Suprapubic skin (tissue), 4 donors: ENCODE measurements at regions not wholly inside any gene's neighbourhood (a gene's known extent, or its start where the extent isn't known, plus 50 kb on each side); places are given as distances from the start of the nearest gene placed in this dataset.
A peak's percentile ranks its signal among the peaks of the same experiment; 100 is the strongest.

Experiments used
- DNase-seq, 2 donors: peaks; one replicate each; pipeline ENCODE4 v3.0.0-alpha.2; 2019; ENCODE audit warnings: low spot score in 2 of 2
- H3K27ac ChIP-seq: fragments of 200-600 bp; sonication (generic); one replicate; pipeline ENCODE4 v1.5.1; 2019
- H3K27me3 ChIP-seq: fragments of 200-600 bp; sonication (generic); one replicate; pipeline ENCODE4 v1.5.1; 2019
- H3K36me3 ChIP-seq: fragments of 200-600 bp; sonication (generic); one replicate; pipeline ENCODE4 v1.5.1; 2019
- H3K4me1 ChIP-seq: fragments of 200-600 bp; sonication (generic); one replicate; pipeline ENCODE4 v1.5.1; 2019
- H3K4me3 ChIP-seq: fragments of 200-600 bp; sonication (generic); one replicate; pipeline ENCODE4 v1.5.1; 2019; ENCODE audit warnings: mild to moderate bottlenecking
- H3K9me3 ChIP-seq: fragments of 200-600 bp; sonication (generic); one replicate; pipeline ENCODE4 v1.5.1; 2019
- EP300 ChIP-seq: sonication (generic); formaldehyde crosslinking; IDR thresholded peaks from one replicate; pipeline ENCODE4 v1.6.1; 2017; ENCODE audit warnings: antibody characterized with exemption
- POLR2A ChIP-seq, 2 donors: fragments of 450-650 bp; IDR thresholded peaks; one replicate each; pipeline ENCODE4 v1.6.1; 2017; ENCODE audit warnings: antibody characterized with exemption in 2 of 2, mild to moderate bottlenecking in 2 of 2, moderate library complexity in 2 of 2
- POLR2AphosphoS5 ChIP-seq, 3 donors: sonication (generic); formaldehyde crosslinking; IDR thresholded peaks; one replicate each; pipeline ENCODE4 v1.6.1; 2017; ENCODE audit warnings: antibody characterized with exemption in 3 of 3
- WGBS: methylation state at CpG from one replicate; pipeline ENCODE4 v1.1.5; 2018; 5-methylcytosine and 5-hydroxymethylcytosine counted together
- TF ChIP-seq, protein P1 (sequence below), 2 donors: fragments of 200-600 bp in 1 of 2; fragments of 450-650 bp in 1 of 2; sonication (generic) in 1 of 2; IDR thresholded peaks; one replicate each; pipeline ENCODE4 v1.5.1; 2016 to 2019; ENCODE audit warnings: antibody characterized with exemption in 2 of 2, mild to moderate bottlenecking in 1 of 2, moderate library complexity in 1 of 2

DNA sequence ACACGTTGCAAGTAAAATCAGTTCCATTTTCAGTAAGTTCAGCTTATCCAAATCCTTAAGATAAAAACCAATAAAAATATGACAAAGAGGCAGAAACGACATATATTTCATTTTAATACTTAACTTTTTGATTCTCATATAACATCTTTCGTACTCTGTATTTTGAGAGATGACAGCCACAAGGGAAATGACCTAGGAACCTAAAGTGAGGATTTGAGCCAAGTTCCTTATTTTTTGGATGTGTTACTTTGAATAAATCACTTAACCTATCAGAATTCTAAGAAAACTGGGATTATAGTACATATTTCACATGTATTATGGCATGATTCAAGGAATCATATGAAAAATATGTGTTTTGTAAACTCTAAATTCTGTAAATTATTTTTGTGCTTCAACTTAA, 143.6 kb upstream of the TRPC6 start:
- Histone ChIP-seq H3K4me1 (no peaks in the 10 kb centered on the region), H3K4me3 (no peak overlapping the region), H3K9me3 (no peaks in the 10 kb centered on the region), H3K27ac (no peak overlapping the region), H3K36me3 (no peaks in the 10 kb centered on the region), H3K27me3 (no peaks in the 10 kb centered on the region)
- DNase-seq: no peak
- TF ChIP-seq POLR2AphosphoS5 (IDR thresholded peaks at IDR 0.05) (no peak), POLR2A (IDR thresholded peaks at IDR 0.05) (no peak), EP300 (no peak)
- TF ChIP-seq, protein P1, sequence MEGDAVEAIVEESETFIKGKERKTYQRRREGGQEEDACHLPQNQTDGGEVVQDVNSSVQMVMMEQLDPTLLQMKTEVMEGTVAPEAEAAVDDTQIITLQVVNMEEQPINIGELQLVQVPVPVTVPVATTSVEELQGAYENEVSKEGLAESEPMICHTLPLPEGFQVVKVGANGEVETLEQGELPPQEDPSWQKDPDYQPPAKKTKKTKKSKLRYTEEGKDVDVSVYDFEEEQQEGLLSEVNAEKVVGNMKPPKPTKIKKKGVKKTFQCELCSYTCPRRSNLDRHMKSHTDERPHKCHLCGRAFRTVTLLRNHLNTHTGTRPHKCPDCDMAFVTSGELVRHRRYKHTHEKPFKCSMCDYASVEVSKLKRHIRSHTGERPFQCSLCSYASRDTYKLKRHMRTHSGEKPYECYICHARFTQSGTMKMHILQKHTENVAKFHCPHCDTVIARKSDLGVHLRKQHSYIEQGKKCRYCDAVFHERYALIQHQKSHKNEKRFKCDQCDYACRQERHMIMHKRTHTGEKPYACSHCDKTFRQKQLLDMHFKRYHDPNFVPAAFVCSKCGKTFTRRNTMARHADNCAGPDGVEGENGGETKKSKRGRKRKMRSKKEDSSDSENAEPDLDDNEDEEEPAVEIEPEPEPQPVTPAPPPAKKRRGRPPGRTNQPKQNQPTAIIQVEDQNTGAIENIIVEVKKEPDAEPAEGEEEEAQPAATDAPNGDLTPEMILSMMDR (IDR thresholded peaks at IDR 0.05): no peak
- WGBS: 37% methylated on average over 3 of the region's 3 CpGs

GRCh38 chr11:101726988-101727387, 143.2 kb upstream of the TRPC6 start:
- H3K4me3 ChIP-seq: no peak overlapping the region
- WGBS: 34% methylated on average over 1 of the region's 1 CpG
- TF ChIP-seq, protein P1 (IDR thresholded peaks at IDR 0.05): no peak
- TF ChIP-seq POLR2A (IDR thresholded peaks at IDR 0.05) (no peak), POLR2AphosphoS5 (IDR thresholded peaks at IDR 0.05) (no peak), EP300 (no peak)
- no peaks in the 10 kb centered on the region for H3K36me3 ChIP-seq
- no peaks in the 10 kb centered on the region for H3K27me3 ChIP-seq
- no peaks in the 10 kb centered on the region for H3K4me1 ChIP-seq
- H3K27ac ChIP-seq: no peak overlapping the region
- DNase-seq: no peak
- H3K9me3 ChIP-seq: no peaks in the 10 kb centered on the region

GRCh38 chr11:101723371-101723770, 139.6 kb upstream of the TRPC6 start:
- H3K36me3 ChIP-seq: no peaks in the 10 kb centered on the region
- no peak for DNase-seq
- no peaks in the 10 kb centered on the region for H3K27me3 ChIP-seq
- H3K27ac ChIP-seq: no peak overlapping the region
- H3K4me1 ChIP-seq: peaks cover 2% of the 10 kb centered on the region
- WGBS: 91% methylated on average over 1 of the region's 1 CpG
- no peak overlapping the region for H3K4me3 ChIP-seq
- no peaks in the 10 kb centered on the region for H3K9me3 ChIP-seq
- TF ChIP-seq, protein P1 (IDR thresholded peaks at IDR 0.05): no peak
- TF ChIP-seq POLR2A (IDR thresholded peaks at IDR 0.05): no peak
- no peak for TF ChIP-seq EP300
- no peak for TF ChIP-seq POLR2AphosphoS5 (IDR thresholded peaks at IDR 0.05)

GRCh38 chr11:101721270-101721669, 137.5 kb upstream of the TRPC6 start:
- TF ChIP-seq, protein P1 (IDR thresholded peaks at IDR 0.05): no peak
- no peak for TF ChIP-seq EP300
- TF ChIP-seq POLR2AphosphoS5 (IDR thresholded peaks at IDR 0.05): no peak
- no peak for TF ChIP-seq POLR2A (IDR thresholded peaks at IDR 0.05)
- Histone ChIP-seq H3K27ac (peak overlapping the region; percentile 79), H3K36me3 (no peaks in the 10 kb centered on the region), H3K9me3 (no peaks in the 10 kb centered on the region), H3K4me3 (no peak overlapping the region), H3K27me3 (no peaks in the 10 kb centered on the region), H3K4me1 (peaks cover 2% of the 10 kb centered on the region)
- no peak for DNase-seq
- 52% methylated on average over 5 of the region's 5 CpGs for WGBS

- H3K9me3 ChIP-seq: no peaks in the 10 kb centered on the region
- no peaks in the 10 kb centered on the region for H3K36me3 ChIP-seq
- H3K4me1 ChIP-seq: peaks cover 2% of the 10 kb centered on the region
- no peak overlapping the region for H3K4me3 ChIP-seq
- no peaks in the 10 kb centered on the region for H3K27me3 ChIP-seq
- peak overlapping the region; percentile 41 for H3K27ac ChIP-seq
- 44% methylated on average over 4 of the region's 4 CpGs for WGBS
- no peak for TF ChIP-seq POLR2A (IDR thresholded peaks at IDR 0.05)
- TF ChIP-seq, protein P1 (IDR thresholded peaks at IDR 0.05): no peak
- no peak for TF ChIP-seq POLR2AphosphoS5 (IDR thresholded peaks at IDR 0.05)
- TF ChIP-seq EP300: no peak
- DNase-seq: no peak
Observed at GRCh38 chr11:101718402-101718801, 134.6 kb upstream of the TRPC6 start.
